Panc1 (cell line): ENCODE measurements at regions not wholly inside any gene's neighbourhood (a gene's known extent, or its start where the extent isn't known, plus 50 kb on each side); places are given as distances from the start of the nearest gene placed in this dataset.

Experiments used
- CTCF ChIP-seq: fragments of 450-650 bp; IDR thresholded peaks from 2 replicates; pipeline ENCODE4 v1.5.1; 2017; ENCODE audit warnings: mild to moderate bottlenecking
- POLR2AphosphoS5 ChIP-seq: IDR thresholded peaks from 2 replicates; pipeline ENCODE4 v1.6.1; 2012; ENCODE audit warnings: mild to moderate bottlenecking, low read depth, low read length, moderate library complexity
- REST ChIP-seq, 2 experiments: IDR thresholded peaks; 2 replicates each; pipeline ENCODE4 v1.6.1; 2011 to 2012; ENCODE audit warnings: low read depth in 2 of 2, control low read depth in 1 of 2, low read length in 1 of 2, mild to moderate bottlenecking in 1 of 2, moderate library complexity in 1 of 2; ENCODE audit not compliant: insufficient read depth in 1 of 2

GRCh38 chr2:236859908-236860307 lies 225.8 kb upstream of the COPS8 start:
- no peak for TF ChIP-seq CTCF
- no peak for TF ChIP-seq POLR2AphosphoS5
- TF ChIP-seq REST (IDR thresholded peaks at IDR 0.05; ENCODE audit: insufficient read depth in 1 of 2, low read depth in 2 of 2, low read length in 1 of 2): no peak
